ENCODE measurements at regions not wholly inside any gene's neighbourhood (a gene's known extent, or its start where the extent isn't known, plus 50 kb on each side); places are given as distances from the start of the nearest gene placed in this dataset.
"Not testable (repeated sequence)": the region's sequence is repeated elsewhere in the genome, so short reads cannot be mapped to it uniquely, and the experiment has no call there.

DNA sequence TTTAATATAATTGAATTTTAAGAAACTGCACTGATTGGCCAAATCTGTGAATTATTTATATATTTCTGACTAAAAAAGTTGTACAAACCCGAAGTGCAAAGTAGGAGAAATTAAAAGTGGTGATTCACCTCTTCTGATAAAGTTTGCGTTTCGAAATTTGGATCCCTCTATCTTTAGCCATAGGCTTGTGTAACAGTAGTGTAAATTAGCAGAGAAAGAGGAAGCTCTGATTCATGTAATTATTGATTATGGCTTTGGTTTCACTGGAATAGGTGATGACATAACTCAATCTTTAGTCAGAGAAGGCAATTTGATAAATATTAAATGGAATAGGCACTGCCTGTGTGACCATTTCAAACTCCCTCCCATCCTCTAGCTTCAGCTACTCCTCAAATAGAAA is 717.8 kb upstream of the PCDH7 start:
- Histone ChIP-seq H3K27me3 (ENCODE audit: control insufficient read depth in 1 of 2, insufficient read depth in 2 of 2, low read length in 1 of 2) (no peaks in the 10 kb centered on the region), H3K4me1 (ENCODE audit: control insufficient read depth in 1 of 2, insufficient read depth in 2 of 2, low read length in 2 of 2) (no peaks in the 10 kb centered on the region), H3K4me3 (ENCODE audit: low read length in 2 of 2) (no peak overlapping the region), H3K27ac (ENCODE audit: low read depth in 1 of 2, low read length in 2 of 2) (no peak overlapping the region), H3K9me3 (ENCODE audit: control insufficient read depth, low read length) (no peaks in the 10 kb centered on the region), H3K36me3 (ENCODE audit: control insufficient read depth in 1 of 2, insufficient read depth in 2 of 2, low read length in 1 of 2) (no peaks in the 10 kb centered on the region)
- WGBS, 2 donors: 81 to 84% methylated on average over 3 of the region's 3 CpGs
- ATAC-seq (ENCODE audit: low FRiP score) (no peak), DNase-seq (no peak)
- intact Hi-C loops (cut with DNase I): no loop called here

- ATAC-seq (ENCODE audit: low FRiP score) (no peak), DNase-seq (no peak)
- 85% methylated on average over 4 of the region's 4 CpGs for WGBS, 2 donors
- Histone ChIP-seq H3K27ac (ENCODE audit: low read depth in 1 of 2, low read length in 2 of 2) (no peak overlapping the region), H3K4me1 (ENCODE audit: control insufficient read depth in 1 of 2, insufficient read depth in 2 of 2, low read length in 2 of 2) (no peaks in the 10 kb centered on the region), H3K4me3 (ENCODE audit: low read length in 2 of 2) (no peak overlapping the region), H3K36me3 (ENCODE audit: control insufficient read depth in 1 of 2, insufficient read depth in 2 of 2, low read length in 1 of 2) (no peaks in the 10 kb centered on the region), H3K9me3 (ENCODE audit: control insufficient read depth, low read length) (no peaks in the 10 kb centered on the region), H3K27me3 (ENCODE audit: control insufficient read depth in 1 of 2, insufficient read depth in 2 of 2, low read length in 1 of 2) (no peaks in the 10 kb centered on the region)
- intact Hi-C loops (cut with DNase I): no loop called here
Observed at GRCh38 chr4:30005995-30006394, 714.2 kb upstream of the PCDH7 start.

DNA sequence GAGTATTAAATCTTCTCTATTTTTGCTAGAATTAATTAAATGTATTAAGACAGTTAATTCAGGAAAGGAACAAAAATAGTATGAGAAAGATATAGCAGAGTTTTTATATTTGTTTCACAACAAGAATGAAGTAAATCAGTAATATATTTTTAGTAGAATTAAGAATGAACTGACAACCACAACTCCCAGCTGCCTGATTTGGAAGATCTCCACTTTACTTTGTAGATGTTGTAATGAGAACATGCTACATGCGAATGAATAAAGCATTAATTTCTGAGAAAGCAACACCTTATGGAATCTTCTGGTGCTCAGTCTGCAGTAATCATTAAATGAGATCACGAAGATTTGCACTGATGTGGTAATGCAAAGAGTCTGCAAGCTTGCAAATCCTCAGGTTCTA is 695.6 kb upstream of the PCDH7 start:
- Histone ChIP-seq H3K27me3 (ENCODE audit: control insufficient read depth in 1 of 2, insufficient read depth in 2 of 2, low read length in 1 of 2) (no peaks in the 10 kb centered on the region), H3K4me3 (ENCODE audit: low read length in 2 of 2) (no peak overlapping the region), H3K4me1 (ENCODE audit: control insufficient read depth in 1 of 2, insufficient read depth in 2 of 2, low read length in 2 of 2) (no peaks in the 10 kb centered on the region), H3K9me3 (ENCODE audit: control insufficient read depth, low read length) (no peaks in the 10 kb centered on the region), H3K27ac (ENCODE audit: low read depth in 1 of 2, low read length in 2 of 2) (no peak overlapping the region), H3K36me3 (ENCODE audit: control insufficient read depth in 1 of 2, insufficient read depth in 2 of 2, low read length in 1 of 2) (no peaks in the 10 kb centered on the region)
- DNase-seq (no peak), ATAC-seq (ENCODE audit: low FRiP score) (no peak)
- 65 to 89% methylated on average over 2 of the region's 2 CpGs for WGBS, 2 donors
- intact Hi-C loops (cut with DNase I): no loop called here

- Histone ChIP-seq H3K27ac (ENCODE audit: low read depth in 1 of 2, low read length in 2 of 2) (no peak overlapping the region), H3K4me1 (ENCODE audit: control insufficient read depth in 1 of 2, insufficient read depth in 2 of 2, low read length in 2 of 2) (no peaks in the 10 kb centered on the region), H3K27me3 (ENCODE audit: control insufficient read depth in 1 of 2, insufficient read depth in 2 of 2, low read length in 1 of 2) (no peaks in the 10 kb centered on the region), H3K9me3 (ENCODE audit: control insufficient read depth, low read length) (no peaks in the 10 kb centered on the region), H3K36me3 (ENCODE audit: control insufficient read depth in 1 of 2, insufficient read depth in 2 of 2, low read length in 1 of 2) (no peaks in the 10 kb centered on the region), H3K4me3 (ENCODE audit: low read length in 2 of 2) (no peak overlapping the region)
- no peak for ATAC-seq (ENCODE audit: low FRiP score)
- DNase-seq: no peak
- intact Hi-C loops (cut with DNase I): no loop called here
Observed at GRCh38 chr4:30028826-30029225, 691.3 kb upstream of the PCDH7 start.

GRCh38 chr4:30056016-30056766 is 664.0 kb upstream of the PCDH7 start:
- ATAC-seq (ENCODE audit: low FRiP score) (no peak), DNase-seq (no peak)
- no peak overlapping the region for H3K4me3 ChIP-seq (ENCODE audit: low read length in 2 of 2)
- no peaks in the 10 kb centered on the region for H3K9me3 ChIP-seq (ENCODE audit: control insufficient read depth, low read length)
- H3K27ac ChIP-seq (ENCODE audit: low read depth in 1 of 2, low read length in 2 of 2): no peak overlapping the region
- intact Hi-C loops (cut with DNase I): no loop called here
- no peaks in the 10 kb centered on the region for H3K36me3 ChIP-seq (ENCODE audit: control insufficient read depth in 1 of 2, insufficient read depth in 2 of 2, low read length in 1 of 2)
- H3K4me1 ChIP-seq (ENCODE audit: control insufficient read depth in 1 of 2, insufficient read depth in 2 of 2, low read length in 2 of 2): no peaks in the 10 kb centered on the region
- H3K27me3 ChIP-seq (ENCODE audit: control insufficient read depth in 1 of 2, insufficient read depth in 2 of 2, low read length in 1 of 2): no peaks in the 10 kb centered on the region
- WGBS, 2 donors: 76 to 86% methylated on average over 5 of the region's 5 CpGs

- no peak overlapping the region for H3K4me3 ChIP-seq (ENCODE audit: low read length in 2 of 2)
- H3K27ac ChIP-seq (ENCODE audit: low read depth in 1 of 2, low read length in 2 of 2): no peak overlapping the region
- DNase-seq (no peak), ATAC-seq (ENCODE audit: low FRiP score) (no peak)
- no peaks in the 10 kb centered on the region for H3K36me3 ChIP-seq (ENCODE audit: control insufficient read depth in 1 of 2, insufficient read depth in 2 of 2, low read length in 1 of 2)
- no peaks in the 10 kb centered on the region for H3K4me1 ChIP-seq (ENCODE audit: control insufficient read depth in 1 of 2, insufficient read depth in 2 of 2, low read length in 2 of 2)
- no peaks in the 10 kb centered on the region for H3K27me3 ChIP-seq (ENCODE audit: control insufficient read depth in 1 of 2, insufficient read depth in 2 of 2, low read length in 1 of 2)
- intact Hi-C loops (cut with DNase I): no loop called here
- WGBS, 2 donors: 36 to 42% methylated on average over 1 of the region's 1 CpG
- no peaks in the 10 kb centered on the region for H3K9me3 ChIP-seq (ENCODE audit: control insufficient read depth, low read length)
Observed at GRCh38 chr4:30068234-30068633, 651.9 kb upstream of the PCDH7 start.

DNA sequence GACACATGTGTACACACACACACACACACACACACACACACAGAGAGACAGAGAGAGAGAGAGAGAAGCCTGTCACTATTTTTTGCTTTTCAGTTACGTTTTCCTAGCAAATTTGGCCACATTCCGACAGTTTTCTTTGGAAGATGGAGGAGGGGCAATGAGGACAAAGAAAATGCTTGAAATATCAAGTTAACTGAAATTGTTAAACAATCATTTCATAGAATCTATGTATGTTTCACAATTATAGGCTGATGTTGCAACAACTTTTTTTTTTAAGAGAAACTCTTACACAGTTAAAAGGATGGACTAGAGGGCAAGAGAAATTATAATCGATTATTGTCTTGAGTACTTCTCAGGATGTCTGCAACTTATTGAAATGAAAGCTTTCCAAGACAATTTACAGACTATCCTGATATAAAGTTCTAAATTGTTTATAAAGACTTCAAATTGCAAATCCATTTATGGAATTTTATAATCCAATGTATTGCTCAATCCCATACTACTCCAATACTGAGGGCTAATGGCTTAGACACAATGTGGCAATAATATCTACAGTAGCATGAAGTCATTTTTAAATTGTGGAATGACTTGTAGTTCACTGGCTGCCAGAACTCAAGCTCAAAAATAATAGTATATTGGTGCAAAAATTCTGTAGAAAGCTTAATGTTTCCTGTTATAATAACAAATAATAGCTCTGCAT is 647.0 kb upstream of the PCDH7 start:
- Histone ChIP-seq H3K9me3 (ENCODE audit: control insufficient read depth, low read length) (no peaks in the 10 kb centered on the region), H3K27ac (ENCODE audit: low read depth in 1 of 2, low read length in 2 of 2) (no peak overlapping the region), H3K36me3 (ENCODE audit: control insufficient read depth in 1 of 2, insufficient read depth in 2 of 2, low read length in 1 of 2) (no peaks in the 10 kb centered on the region), H3K27me3 (ENCODE audit: control insufficient read depth in 1 of 2, insufficient read depth in 2 of 2, low read length in 1 of 2) (no peaks in the 10 kb centered on the region), H3K4me1 (ENCODE audit: control insufficient read depth in 1 of 2, insufficient read depth in 2 of 2, low read length in 2 of 2) (no peaks in the 10 kb centered on the region), H3K4me3 (ENCODE audit: low read length in 2 of 2) (no peak overlapping the region)
- intact Hi-C loops (cut with DNase I): no loop called here
- 36 to 40% methylated on average over 3 of the region's 3 CpGs for WGBS, 2 donors
- ATAC-seq (ENCODE audit: low FRiP score) (no peak), DNase-seq (no peak)

- peak in 1 of 2 donors; percentile 68 for DNase-seq
- H3K4me3 ChIP-seq (ENCODE audit: low read length in 2 of 2); H3K27ac ChIP-seq (ENCODE audit: low read depth in 1 of 2, low read length in 2 of 2); H3K4me1 ChIP-seq (ENCODE audit: control insufficient read depth in 1 of 2, insufficient read depth in 2 of 2, low read length in 2 of 2); H3K27me3 ChIP-seq (ENCODE audit: control insufficient read depth in 1 of 2, insufficient read depth in 2 of 2, low read length in 1 of 2); H3K36me3 ChIP-seq (ENCODE audit: control insufficient read depth in 1 of 2, insufficient read depth in 2 of 2, low read length in 1 of 2); ATAC-seq (ENCODE audit: low FRiP score); H3K9me3 ChIP-seq (ENCODE audit: control insufficient read depth, low read length); intact Hi-C loops (cut with DNase I): not testable (repeated sequence)
- 96 to 97% methylated on average over 33 to 37 of the region's 37 CpGs for WGBS, 2 donors
Observed at GRCh38 chr4:30092420-30093128, 627.6 kb upstream of the PCDH7 start.

GRCh38 chr4:30094887-30095286 is 625.3 kb upstream of the PCDH7 start:
- Histone ChIP-seq H3K9me3 (ENCODE audit: control insufficient read depth, low read length) (peaks cover 2% of the 10 kb centered on the region), H3K4me3 (ENCODE audit: low read length in 2 of 2) (no peak overlapping the region), H3K4me1 (ENCODE audit: control insufficient read depth in 1 of 2, insufficient read depth in 2 of 2, low read length in 2 of 2) (no peaks in the 10 kb centered on the region), H3K27ac (ENCODE audit: low read depth in 1 of 2, low read length in 2 of 2) (no peak overlapping the region), H3K27me3 (ENCODE audit: control insufficient read depth in 1 of 2, insufficient read depth in 2 of 2, low read length in 1 of 2) (no peaks in the 10 kb centered on the region), H3K36me3 (ENCODE audit: control insufficient read depth in 1 of 2, insufficient read depth in 2 of 2, low read length in 1 of 2) (no peaks in the 10 kb centered on the region)
- WGBS, 2 donors: 58 to 61% methylated on average over 1 of the region's 1 CpG
- ATAC-seq (ENCODE audit: low FRiP score) (no peak), DNase-seq (no peak)
- intact Hi-C loops (cut with DNase I): no loop called here
